ENCODE measurements at regions not wholly inside any gene's neighbourhood (a gene's known extent, or its start where the extent isn't known, plus 50 kb on each side); places are given as distances from the start of the nearest gene placed in this dataset.

- Histone ChIP-seq H3K79me1 (ENCODE audit: low read length) (no peaks in the 10 kb centered on the region), H3K4me1 (ENCODE audit: control insufficient read depth in 1 of 2, insufficient read depth in 2 of 2, low read length in 2 of 2) (no peaks in the 10 kb centered on the region), H3K9ac (ENCODE audit: low read length) (no peak overlapping the region), H3K23ac (ENCODE audit: low read length) (no peak overlapping the region), H2BK12ac (ENCODE audit: low read length) (no peak overlapping the region), H3K79me2 (ENCODE audit: control insufficient read depth, insufficient read depth, low read length, poor library complexity) (no peaks in the 10 kb centered on the region), H4K12ac (ENCODE audit: low read depth, low read length) (no peak overlapping the region), H4K8ac (ENCODE audit: low read depth, low read length) (no peak overlapping the region), H2AK5ac (ENCODE audit: low read length) (no peak overlapping the region), H3K4me3 (ENCODE audit: low read depth, low read length) (no peak overlapping the region), H3K36me3 (ENCODE audit: control insufficient read depth in 1 of 2, insufficient read depth in 2 of 2, low read length in 2 of 2) (no peaks in the 10 kb centered on the region), H3K9me3 (ENCODE audit: insufficient read depth, low read depth, low read length) (no peaks in the 10 kb centered on the region), H4K91ac (ENCODE audit: low read depth, low read length) (no peak overlapping the region), H3K27me3 (ENCODE audit: insufficient read depth, low read length) (no peaks in the 10 kb centered on the region), H3K14ac (ENCODE audit: low read length) (no peak overlapping the region), H2AFZ (ENCODE audit: insufficient read depth, low read length, poor library complexity) (no peak overlapping the region), H3K27ac (ENCODE audit: low read depth, low read length) (no peak overlapping the region), H2BK120ac (ENCODE audit: insufficient read depth, low read length, poor library complexity) (no peak overlapping the region), H3K4me2 (ENCODE audit: low read length) (no peak overlapping the region), H2BK5ac (ENCODE audit: low read depth, low read length, poor library complexity) (no peak overlapping the region), H3K4ac (ENCODE audit: low read depth, low read length) (no peak overlapping the region), H3K18ac (ENCODE audit: low read length) (no peak overlapping the region)
- no CpG with 5 or more reads among the region's 2 CpGs for WGBS (ENCODE audit: extremely low coverage, insufficient coverage, insufficient read length)
- DNase-seq: no peak
Observed at GRCh38 chr1:58864654-58865053, 80.8 kb upstream of the JUN start.

- Histone ChIP-seq H3K18ac (ENCODE audit: low read length) (no peak overlapping the region), H3K9ac (ENCODE audit: low read length) (no peak overlapping the region), H4K12ac (ENCODE audit: low read depth, low read length) (no peak overlapping the region), H4K8ac (ENCODE audit: low read depth, low read length) (no peak overlapping the region), H3K23ac (ENCODE audit: low read length) (no peak overlapping the region), H2BK12ac (ENCODE audit: low read length) (no peak overlapping the region), H3K4me1 (ENCODE audit: control insufficient read depth in 1 of 2, insufficient read depth in 2 of 2, low read length in 2 of 2) (no peaks in the 10 kb centered on the region), H3K4ac (ENCODE audit: low read depth, low read length) (no peak overlapping the region), H2BK5ac (ENCODE audit: low read depth, low read length, poor library complexity) (no peak overlapping the region), H3K14ac (ENCODE audit: low read length) (no peak overlapping the region), H3K79me1 (ENCODE audit: low read length) (no peaks in the 10 kb centered on the region), H2BK120ac (ENCODE audit: insufficient read depth, low read length, poor library complexity) (no peak overlapping the region), H3K4me3 (ENCODE audit: low read depth, low read length) (no peak overlapping the region), H3K36me3 (ENCODE audit: control insufficient read depth in 1 of 2, insufficient read depth in 2 of 2, low read length in 2 of 2) (no peaks in the 10 kb centered on the region), H3K27ac (ENCODE audit: low read depth, low read length) (no peak overlapping the region), H2AK5ac (ENCODE audit: low read length) (no peak overlapping the region), H3K4me2 (ENCODE audit: low read length) (no peak overlapping the region), H2AFZ (ENCODE audit: insufficient read depth, low read length, poor library complexity) (no peak overlapping the region), H3K79me2 (ENCODE audit: control insufficient read depth, insufficient read depth, low read length, poor library complexity) (no peaks in the 10 kb centered on the region), H3K9me3 (ENCODE audit: insufficient read depth, low read depth, low read length) (no peaks in the 10 kb centered on the region), H3K27me3 (ENCODE audit: insufficient read depth, low read length) (no peaks in the 10 kb centered on the region), H4K91ac (ENCODE audit: low read depth, low read length) (no peak overlapping the region)
- DNase-seq: no peak
- WGBS (ENCODE audit: extremely low coverage, insufficient coverage, insufficient read length): no CpG with 5 or more reads among the region's 2 CpGs
Observed at GRCh38 chr1:58866578-58866977, 82.7 kb upstream of the JUN start.

GRCh38 chr1:58869638-58870297 lies 85.9 kb upstream of the JUN start:
- no CpG with 5 or more reads among the region's 3 CpGs for WGBS (ENCODE audit: extremely low coverage, insufficient coverage, insufficient read length)
- no peak overlapping the region for H3K14ac ChIP-seq (ENCODE audit: low read length)
- DNase-seq: no peak

GRCh38 chr1:58870298-58870676 lies 86.4 kb upstream of the JUN start:
- H3K4me3 ChIP-seq (ENCODE audit: low read depth, low read length): no peak overlapping the region

More at GRCh38 chr1:58869638-58870297, 85.9 kb upstream of the JUN start:
- no peak overlapping the region for H2BK5ac ChIP-seq (ENCODE audit: low read depth, low read length, poor library complexity)
- no peak overlapping the region for H3K27ac ChIP-seq (ENCODE audit: low read depth, low read length)
- H2BK12ac ChIP-seq (ENCODE audit: low read length): no peak overlapping the region
- no peaks in the 10 kb centered on the region for H3K79me2 ChIP-seq (ENCODE audit: control insufficient read depth, insufficient read depth, low read length, poor library complexity)
- H3K4me1 ChIP-seq (ENCODE audit: control insufficient read depth in 1 of 2, insufficient read depth in 2 of 2, low read length in 2 of 2): no peaks in the 10 kb centered on the region
- no peak overlapping the region for H3K4me3 ChIP-seq (ENCODE audit: low read depth, low read length)
- no peak overlapping the region for H3K4me2 ChIP-seq (ENCODE audit: low read length)
- H3K18ac ChIP-seq (ENCODE audit: low read length): no peak overlapping the region
- no peak overlapping the region for H2BK120ac ChIP-seq (ENCODE audit: insufficient read depth, low read length, poor library complexity)
- no peak overlapping the region for H4K12ac ChIP-seq (ENCODE audit: low read depth, low read length)
- H3K27me3 ChIP-seq (ENCODE audit: insufficient read depth, low read length): no peaks in the 10 kb centered on the region
- no peaks in the 10 kb centered on the region for H3K9me3 ChIP-seq (ENCODE audit: insufficient read depth, low read depth, low read length)
- H3K4ac ChIP-seq (ENCODE audit: low read depth, low read length): no peak overlapping the region
- no peak overlapping the region for H4K8ac ChIP-seq (ENCODE audit: low read depth, low read length)
- H2AK5ac ChIP-seq (ENCODE audit: low read length): no peak overlapping the region
- no peak overlapping the region for H2AFZ ChIP-seq (ENCODE audit: insufficient read depth, low read length, poor library complexity)
- H3K79me1 ChIP-seq (ENCODE audit: low read length): no peaks in the 10 kb centered on the region
- no peak overlapping the region for H3K23ac ChIP-seq (ENCODE audit: low read length)
- no peak overlapping the region for H3K9ac ChIP-seq (ENCODE audit: low read length)
- H3K36me3 ChIP-seq (ENCODE audit: control insufficient read depth in 1 of 2, insufficient read depth in 2 of 2, low read length in 2 of 2): no peaks in the 10 kb centered on the region
- no peak overlapping the region for H4K91ac ChIP-seq (ENCODE audit: low read depth, low read length)

More at GRCh38 chr1:58870298-58870676, 86.4 kb upstream of the JUN start:
- Histone ChIP-seq H3K79me2 (ENCODE audit: control insufficient read depth, insufficient read depth, low read length, poor library complexity) (no peaks in the 10 kb centered on the region), H4K8ac (ENCODE audit: low read depth, low read length) (no peak overlapping the region), H3K14ac (ENCODE audit: low read length) (no peak overlapping the region), H2BK120ac (ENCODE audit: insufficient read depth, low read length, poor library complexity) (no peak overlapping the region), H3K9me3 (ENCODE audit: insufficient read depth, low read depth, low read length) (no peaks in the 10 kb centered on the region), H4K12ac (ENCODE audit: low read depth, low read length) (no peak overlapping the region), H3K36me3 (ENCODE audit: control insufficient read depth in 1 of 2, insufficient read depth in 2 of 2, low read length in 2 of 2) (no peaks in the 10 kb centered on the region), H3K4me2 (ENCODE audit: low read length) (no peak overlapping the region), H3K18ac (ENCODE audit: low read length) (no peak overlapping the region), H3K4ac (ENCODE audit: low read depth, low read length) (no peak overlapping the region), H2AK5ac (ENCODE audit: low read length) (no peak overlapping the region), H3K4me1 (ENCODE audit: control insufficient read depth in 1 of 2, insufficient read depth in 2 of 2, low read length in 2 of 2) (peaks cover 0 to 2% of the 10 kb centered on the region in 2 experiments), H2BK12ac (ENCODE audit: low read length) (no peak overlapping the region), H4K91ac (ENCODE audit: low read depth, low read length) (no peak overlapping the region), H3K23ac (ENCODE audit: low read length) (no peak overlapping the region), H3K9ac (ENCODE audit: low read length) (no peak overlapping the region), H3K27ac (ENCODE audit: low read depth, low read length) (no peak overlapping the region), H3K79me1 (ENCODE audit: low read length) (no peaks in the 10 kb centered on the region), H2AFZ (ENCODE audit: insufficient read depth, low read length, poor library complexity) (no peak overlapping the region), H3K27me3 (ENCODE audit: insufficient read depth, low read length) (no peaks in the 10 kb centered on the region), H2BK5ac (ENCODE audit: low read depth, low read length, poor library complexity) (no peak overlapping the region)
- no CpG with 5 or more reads among the region's 2 CpGs for WGBS (ENCODE audit: extremely low coverage, insufficient coverage, insufficient read length)
- no peak for DNase-seq

All from trophoblast cell (in vitro differentiated cells and primary cell).